IMR-90 (cell line): ENCODE measurements at regions not wholly inside any gene's neighbourhood (a gene's known extent, or its start where the extent isn't known, plus 50 kb on each side); places are given as distances from the start of the nearest gene placed in this dataset.

Experiments used
- CHD1 ChIP-seq: IDR thresholded peaks from 2 replicates; pipeline ENCODE4 v1.6.1; 2012; ENCODE audit warnings: low read depth, low read length, improper control_type of control experiment
- CTCF ChIP-seq: conservative IDR thresholded peaks from 2 replicates; pipeline ENCODE4 v1.5.1; 2012; ENCODE audit warnings: mild to moderate bottlenecking, low read depth, low read length, improper control_type of control experiment
- FOS ChIP-seq: fragments of 150-350 bp; IDR thresholded peaks from 2 replicates; pipeline ENCODE4 v1.6.1; 2016; ENCODE audit warnings: low read depth, low read length
- POLR2A ChIP-seq: IDR thresholded peaks from 2 replicates; pipeline ENCODE4 v1.6.1; 2012; ENCODE audit warnings: mild to moderate bottlenecking, low read depth, low read length
- RAD21 ChIP-seq: IDR thresholded peaks from 2 replicates; pipeline ENCODE4 v1.6.1; 2012; ENCODE audit warnings: low read length, improper control_type of control experiment

- TF ChIP-seq CTCF (no peak), POLR2A (no peak), CHD1 (no peak), RAD21 (no peak), FOS (no peak)
Measured at GRCh38 chr9:24488896-24489295, 56.8 kb downstream of the IZUMO3 start.
